Stimulated activated CD4-positive, alpha-beta T cell treated with anti-CD3 and anti-CD28 coated beads, Interleukin-1b, Interleukin-23, amount 100 ng/mL, for 48 hours (primary cell): ENCODE measurements at regions not wholly inside any gene's neighbourhood (a gene's known extent, or its start where the extent isn't known, plus 50 kb on each side); places are given as distances from the start of the nearest gene placed in this dataset.

Experiments used
- DNase-seq: peaks from one replicate; pipeline ENCODE4 v3.0.0-alpha.2; 2020

GRCh38 chr6:105786449-105786848, 299.7 kb upstream of the PRDM1 start:
- DNase-seq: no peak

- no peak for DNase-seq
Measured at GRCh38 chr6:105785066-105785811, 300.9 kb upstream of the PRDM1 start.

- DNase-seq: no peak
Measured at GRCh38 chr6:105784179-105784578, 302.0 kb upstream of the PRDM1 start.

GRCh38 chr6:105783333-105783935, 302.7 kb upstream of the PRDM1 start:
- no peak for DNase-seq

- DNase-seq: no peak
Measured at GRCh38 chr6:105781915-105782314, 304.2 kb upstream of the PRDM1 start.

- DNase-seq: peak; percentile 52
Measured at GRCh38 chr6:105781248-105781647, 304.9 kb upstream of the PRDM1 start.

GRCh38 chr6:105780146-105780860, 305.8 kb upstream of the PRDM1 start:
- DNase-seq: no peak

- DNase-seq: no peak
Measured at GRCh38 chr6:105779110-105779509, 307.0 kb upstream of the PRDM1 start.

GRCh38 chr6:105775095-105775494, 311.0 kb upstream of the PRDM1 start:
- no peak for DNase-seq

- no peak for DNase-seq
Measured at GRCh38 chr6:105774247-105774646, 311.9 kb upstream of the PRDM1 start.

- DNase-seq: no peak
Measured at GRCh38 chr6:105771313-105771970, 314.7 kb upstream of the PRDM1 start.

GRCh38 chr6:105769987-105770386, 316.1 kb upstream of the PRDM1 start:
- no peak for DNase-seq

- DNase-seq: no peak
Measured at GRCh38 chr6:105769197-105769596, 316.9 kb upstream of the PRDM1 start.

GRCh38 chr6:105767541-105767940, 318.6 kb upstream of the PRDM1 start:
- DNase-seq: no peak

- no peak for DNase-seq
Measured at GRCh38 chr6:105765239-105765638, 320.9 kb upstream of the PRDM1 start.

GRCh38 chr6:105764315-105764714, 321.8 kb upstream of the PRDM1 start:
- no peak for DNase-seq

GRCh38 chr6:105763866-105764265, 322.3 kb upstream of the PRDM1 start:
- no peak for DNase-seq

GRCh38 chr6:105760746-105761145, 325.4 kb upstream of the PRDM1 start:
- DNase-seq: no peak

- no peak for DNase-seq
Measured at GRCh38 chr6:105759946-105760345, 326.2 kb upstream of the PRDM1 start.

GRCh38 chr6:105759015-105759414, 327.1 kb upstream of the PRDM1 start:
- no peak for DNase-seq

- DNase-seq: no peak
Measured at GRCh38 chr6:105757512-105758200, 328.5 kb upstream of the PRDM1 start.

- DNase-seq: peak; percentile 6
Measured at GRCh38 chr6:105755885-105756284, 330.3 kb upstream of the PRDM1 start.
